NB4 (cell line): ENCODE measurements at regions not wholly inside any gene's neighbourhood (a gene's known extent, or its start where the extent isn't known, plus 50 kb on each side); places are given as distances from the start of the nearest gene placed in this dataset.

Experiments used
- CTCF ChIP-seq: IDR thresholded peaks from one replicate; pipeline ENCODE4 v1.5.1; 2012; ENCODE audit warnings: low read depth, low read length
- MAX ChIP-seq: IDR thresholded peaks from 2 replicates; pipeline ENCODE4 v1.6.1; 2011; ENCODE audit warnings: low read depth, low read length
- MYC ChIP-seq: IDR thresholded peaks from 2 replicates; pipeline ENCODE4 v1.6.1; 2011; ENCODE audit warnings: low read depth, low read length
- POLR2A ChIP-seq: IDR thresholded peaks from 2 replicates; pipeline ENCODE4 v1.6.1; 2011; ENCODE audit warnings: mild to moderate bottlenecking; ENCODE audit not compliant: insufficient read length; ENCODE audit errors: extremely low read depth

GRCh38 chr3:180142472-180142871 lies 105.7 kb upstream of the PEX5L start:
- TF ChIP-seq CTCF (no peak), MAX (no peak), POLR2A (no peak), MYC (no peak)
